ENCODE measurements at regions not wholly inside any gene's neighbourhood (a gene's known extent, or its start where the extent isn't known, plus 50 kb on each side); places are given as distances from the start of the nearest gene placed in this dataset.

GRCh38 chr17:12282056-12282455 lies 261.4 kb downstream of the MAP2K4 start:
- no peaks in the 10 kb centered on the region for H3K4me1 ChIP-seq (ENCODE audit: control insufficient read depth, insufficient read depth, low read depth, low read length)
- no peak overlapping the region for H4K91ac ChIP-seq (ENCODE audit: low read length)
- H2AK5ac ChIP-seq (ENCODE audit: low read length, severe bottlenecking): no peak overlapping the region
- 17% methylated on average over 1 of the region's 1 CpG for WGBS
- H2BK15ac ChIP-seq (ENCODE audit: low read depth, poor library complexity, severe bottlenecking): no peak overlapping the region
- no peaks in the 10 kb centered on the region for H3K27me3 ChIP-seq (ENCODE audit: control insufficient read depth in 1 of 2, insufficient read depth in 1 of 2, low read length in 2 of 2)
- no peak overlapping the region for H3K14ac ChIP-seq (ENCODE audit: low read length in 2 of 2)
- peak overlapping the region; percentile 22 for H3K27ac ChIP-seq (ENCODE audit: low read length, poor library complexity, severe bottlenecking)
- H2BK120ac ChIP-seq (ENCODE audit: low read depth, low read length): no peak overlapping the region
- H3K4ac ChIP-seq (ENCODE audit: low read depth in 1 of 2, low read length in 2 of 2): no peak overlapping the region
- peaks cover 3% of the 10 kb centered on the region for H3K9me3 ChIP-seq (ENCODE audit: control insufficient read depth, low read length)
- no peak overlapping the region for H3K18ac ChIP-seq (ENCODE audit: low read depth in 1 of 2, low read length in 2 of 2)
- H3K79me1 ChIP-seq (replicated peaks; ENCODE audit: low read length, poor library complexity, severe bottlenecking): no peaks in the 10 kb centered on the region
- H2AFZ ChIP-seq (ENCODE audit: low read depth, low read length): no peak overlapping the region
- no peak overlapping the region for H2BK12ac ChIP-seq (ENCODE audit: low read length in 2 of 2)
- H3K4me2 ChIP-seq (ENCODE audit: low read length, poor library complexity, severe bottlenecking): no peak overlapping the region
- DNase-seq: peak; percentile 66
- no peak overlapping the region for H3K4me3 ChIP-seq (ENCODE audit: insufficient read depth in 1 of 2, low read depth in 1 of 2, low read length in 2 of 2)
- no peaks in the 10 kb centered on the region for H3K36me3 ChIP-seq (ENCODE audit: control insufficient read depth in 1 of 2, insufficient read depth in 2 of 2, low read depth in 1 of 2, low read length in 2 of 2)
- no peak overlapping the region for H4K8ac ChIP-seq (ENCODE audit: low read length)
- no peak overlapping the region for H2BK5ac ChIP-seq (ENCODE audit: low read depth, low read length, poor library complexity, severe bottlenecking)
- H3K9ac ChIP-seq (ENCODE audit: low read length): no peak overlapping the region
- no peak overlapping the region for H3K23ac ChIP-seq (ENCODE audit: low read length in 2 of 2)

DNA sequence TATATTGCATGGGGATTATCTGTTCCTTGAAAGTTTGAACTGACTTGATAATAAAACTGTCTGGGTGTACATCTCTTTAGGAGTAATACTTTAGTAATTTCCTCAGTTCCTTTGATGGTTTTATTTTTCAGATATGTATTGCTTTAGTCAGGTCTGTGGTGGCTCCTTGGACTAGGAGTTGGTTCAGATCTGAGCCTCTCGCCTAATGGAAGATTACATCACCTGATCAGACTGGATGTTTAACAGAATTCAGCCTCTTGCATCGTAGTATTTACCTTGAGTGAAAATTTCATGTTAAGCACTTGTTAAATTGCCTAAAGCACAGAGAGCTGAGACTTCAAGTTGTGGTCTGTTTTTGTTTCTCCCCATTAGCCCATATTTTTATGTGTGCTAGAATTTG lies 267.3 kb downstream of the MAP2K4 start:
- DNase-seq: no peak
- no peak overlapping the region for H3K4me2 ChIP-seq (ENCODE audit: low read length, poor library complexity, severe bottlenecking)
- no peak overlapping the region for H2AK5ac ChIP-seq (ENCODE audit: low read length, severe bottlenecking)
- H3K9ac ChIP-seq (ENCODE audit: low read length): no peak overlapping the region
- H3K27me3 ChIP-seq (ENCODE audit: control insufficient read depth in 1 of 2, insufficient read depth in 1 of 2, low read length in 2 of 2): no peaks in the 10 kb centered on the region
- no peak overlapping the region for H2BK5ac ChIP-seq (ENCODE audit: low read depth, low read length, poor library complexity, severe bottlenecking)
- no peak overlapping the region for H3K18ac ChIP-seq (ENCODE audit: low read depth in 1 of 2, low read length in 2 of 2)
- H3K4ac ChIP-seq (ENCODE audit: low read depth in 1 of 2, low read length in 2 of 2): no peak overlapping the region
- no peak overlapping the region for H2BK12ac ChIP-seq (ENCODE audit: low read length in 2 of 2)
- H2BK15ac ChIP-seq (ENCODE audit: low read depth, poor library complexity, severe bottlenecking): no peak overlapping the region
- 50% methylated on average over 1 of the region's 2 CpGs for WGBS
- H3K23ac ChIP-seq (ENCODE audit: low read length in 2 of 2): no peak overlapping the region
- H3K36me3 ChIP-seq (ENCODE audit: control insufficient read depth in 1 of 2, insufficient read depth in 2 of 2, low read depth in 1 of 2, low read length in 2 of 2): no peaks in the 10 kb centered on the region
- H2BK120ac ChIP-seq (ENCODE audit: low read depth, low read length): no peak overlapping the region
- no peaks in the 10 kb centered on the region for H3K9me3 ChIP-seq (ENCODE audit: control insufficient read depth, low read length)
- no peaks in the 10 kb centered on the region for H3K79me1 ChIP-seq (replicated peaks; ENCODE audit: low read length, poor library complexity, severe bottlenecking)
- no peak overlapping the region for H2AFZ ChIP-seq (ENCODE audit: low read depth, low read length)
- H3K27ac ChIP-seq (ENCODE audit: low read length, poor library complexity, severe bottlenecking): no peak overlapping the region
- H3K14ac ChIP-seq (ENCODE audit: low read length in 2 of 2): no peak overlapping the region
- H4K91ac ChIP-seq (ENCODE audit: low read length): no peak overlapping the region
- no peak overlapping the region for H4K8ac ChIP-seq (ENCODE audit: low read length)
- no peak overlapping the region for H3K4me3 ChIP-seq (ENCODE audit: insufficient read depth in 1 of 2, low read depth in 1 of 2, low read length in 2 of 2)
- H3K4me1 ChIP-seq (ENCODE audit: control insufficient read depth, insufficient read depth, low read depth, low read length): no peaks in the 10 kb centered on the region

- H3K23ac ChIP-seq (ENCODE audit: low read length in 2 of 2): no peak overlapping the region
- no peak overlapping the region for H3K4ac ChIP-seq (ENCODE audit: low read depth in 1 of 2, low read length in 2 of 2)
- H3K9ac ChIP-seq (ENCODE audit: low read length): no peak overlapping the region
- no peaks in the 10 kb centered on the region for H3K9me3 ChIP-seq (ENCODE audit: control insufficient read depth, low read length)
- H2BK15ac ChIP-seq (ENCODE audit: low read depth, poor library complexity, severe bottlenecking): no peak overlapping the region
- H3K18ac ChIP-seq (ENCODE audit: low read depth in 1 of 2, low read length in 2 of 2): no peak overlapping the region
- H3K4me1 ChIP-seq (ENCODE audit: control insufficient read depth, insufficient read depth, low read depth, low read length): no peaks in the 10 kb centered on the region
- H4K8ac ChIP-seq (ENCODE audit: low read length): no peak overlapping the region
- H2AK5ac ChIP-seq (ENCODE audit: low read length, severe bottlenecking): no peak overlapping the region
- H4K91ac ChIP-seq (ENCODE audit: low read length): no peak overlapping the region
- H3K27me3 ChIP-seq (ENCODE audit: control insufficient read depth in 1 of 2, insufficient read depth in 1 of 2, low read length in 2 of 2): no peaks in the 10 kb centered on the region
- no peak overlapping the region for H2BK120ac ChIP-seq (ENCODE audit: low read depth, low read length)
- no peak overlapping the region for H3K4me3 ChIP-seq (ENCODE audit: insufficient read depth in 1 of 2, low read depth in 1 of 2, low read length in 2 of 2)
- H3K36me3 ChIP-seq (ENCODE audit: control insufficient read depth in 1 of 2, insufficient read depth in 2 of 2, low read depth in 1 of 2, low read length in 2 of 2): no peaks in the 10 kb centered on the region
- 80% methylated on average over 6 of the region's 6 CpGs for WGBS
- no peaks in the 10 kb centered on the region for H3K79me1 ChIP-seq (replicated peaks; ENCODE audit: low read length, poor library complexity, severe bottlenecking)
- no peak for DNase-seq
- H2BK5ac ChIP-seq (ENCODE audit: low read depth, low read length, poor library complexity, severe bottlenecking): no peak overlapping the region
- H2AFZ ChIP-seq (ENCODE audit: low read depth, low read length): no peak overlapping the region
- H3K4me2 ChIP-seq (ENCODE audit: low read length, poor library complexity, severe bottlenecking): no peak overlapping the region
- no peak overlapping the region for H2BK12ac ChIP-seq (ENCODE audit: low read length in 2 of 2)
- H3K14ac ChIP-seq (ENCODE audit: low read length in 2 of 2): no peak overlapping the region
- no peak overlapping the region for H3K27ac ChIP-seq (ENCODE audit: low read length, poor library complexity, severe bottlenecking)
Observed at GRCh38 chr17:12290207-12290606, 269.5 kb downstream of the MAP2K4 start.

- Histone ChIP-seq H2BK120ac (ENCODE audit: low read depth, low read length) (no peak overlapping the region), H3K9me3 (ENCODE audit: control insufficient read depth, low read length) (no peaks in the 10 kb centered on the region), H3K27me3 (ENCODE audit: control insufficient read depth in 1 of 2, insufficient read depth in 1 of 2, low read length in 2 of 2) (no peaks in the 10 kb centered on the region), H2AK5ac (ENCODE audit: low read length, severe bottlenecking) (no peak overlapping the region), H3K27ac (ENCODE audit: low read length, poor library complexity, severe bottlenecking) (peak overlapping the region; percentile 36), H2BK5ac (ENCODE audit: low read depth, low read length, poor library complexity, severe bottlenecking) (no peak overlapping the region), H2AFZ (ENCODE audit: low read depth, low read length) (no peak overlapping the region), H3K14ac (ENCODE audit: low read length in 2 of 2) (no peak overlapping the region), H2BK12ac (ENCODE audit: low read length in 2 of 2) (no peak overlapping the region), H3K4me2 (ENCODE audit: low read length, poor library complexity, severe bottlenecking) (peak overlapping the region; percentile 1), H4K91ac (ENCODE audit: low read length) (no peak overlapping the region), H3K23ac (ENCODE audit: low read length in 2 of 2) (no peak overlapping the region), H3K4ac (ENCODE audit: low read depth in 1 of 2, low read length in 2 of 2) (no peak overlapping the region), H3K4me3 (ENCODE audit: insufficient read depth in 1 of 2, low read depth in 1 of 2, low read length in 2 of 2) (no peak overlapping the region), H3K4me1 (ENCODE audit: control insufficient read depth, insufficient read depth, low read depth, low read length) (peaks cover 2% of the 10 kb centered on the region), H4K8ac (ENCODE audit: low read length) (no peak overlapping the region), H3K79me1 (replicated peaks; ENCODE audit: low read length, poor library complexity, severe bottlenecking) (no peaks in the 10 kb centered on the region), H3K9ac (ENCODE audit: low read length) (no peak overlapping the region), H3K36me3 (ENCODE audit: control insufficient read depth in 1 of 2, insufficient read depth in 2 of 2, low read depth in 1 of 2, low read length in 2 of 2) (no peaks in the 10 kb centered on the region), H3K18ac (ENCODE audit: low read depth in 1 of 2, low read length in 2 of 2) (no peak overlapping the region), H2BK15ac (ENCODE audit: low read depth, poor library complexity, severe bottlenecking) (no peak overlapping the region)
- WGBS: 47% methylated on average over 5 of the region's 5 CpGs
- no peak for DNase-seq
Observed at GRCh38 chr17:12296209-12296625, 275.5 kb downstream of the MAP2K4 start.
